ENCODE measurements at regions not wholly inside any gene's neighbourhood (a gene's known extent, or its start where the extent isn't known, plus 50 kb on each side); places are given as distances from the start of the nearest gene placed in this dataset.

DNA sequence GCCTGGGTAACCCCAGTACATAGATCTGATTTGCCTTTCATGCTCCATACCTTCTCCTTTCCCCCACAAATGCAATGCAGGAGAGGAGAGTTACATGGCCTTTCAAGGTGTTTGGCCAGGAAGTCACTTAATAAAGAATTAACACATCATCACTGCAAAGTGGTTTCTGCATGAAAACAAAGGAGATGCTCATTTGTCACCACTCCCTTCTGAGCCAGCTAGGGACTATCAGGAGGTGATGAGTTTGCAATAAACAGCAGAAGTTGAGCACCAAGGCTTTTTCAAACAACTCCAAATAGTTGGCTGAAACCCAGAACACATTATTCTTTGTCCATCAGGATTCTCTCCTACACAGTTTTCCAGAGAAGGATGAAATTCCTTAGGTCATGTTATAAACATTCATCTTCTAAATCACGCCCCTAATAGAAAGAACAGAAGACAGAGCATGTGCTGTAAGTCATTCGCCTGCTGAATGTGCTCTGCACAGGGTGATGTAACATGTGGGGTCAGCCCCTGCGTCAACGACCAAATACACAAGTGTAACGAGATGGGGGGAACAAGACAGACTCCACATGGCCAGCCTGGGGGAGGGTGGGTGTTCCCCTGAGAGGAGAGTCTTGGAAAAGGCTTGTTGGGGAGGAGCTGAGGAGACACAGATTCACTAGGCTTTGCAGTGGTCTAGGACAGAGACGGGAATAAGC, 87.3 kb upstream of the RMDN2 start:
- DNase-seq (ENCODE audit: low read depth, low spot score) = no peak

DNA sequence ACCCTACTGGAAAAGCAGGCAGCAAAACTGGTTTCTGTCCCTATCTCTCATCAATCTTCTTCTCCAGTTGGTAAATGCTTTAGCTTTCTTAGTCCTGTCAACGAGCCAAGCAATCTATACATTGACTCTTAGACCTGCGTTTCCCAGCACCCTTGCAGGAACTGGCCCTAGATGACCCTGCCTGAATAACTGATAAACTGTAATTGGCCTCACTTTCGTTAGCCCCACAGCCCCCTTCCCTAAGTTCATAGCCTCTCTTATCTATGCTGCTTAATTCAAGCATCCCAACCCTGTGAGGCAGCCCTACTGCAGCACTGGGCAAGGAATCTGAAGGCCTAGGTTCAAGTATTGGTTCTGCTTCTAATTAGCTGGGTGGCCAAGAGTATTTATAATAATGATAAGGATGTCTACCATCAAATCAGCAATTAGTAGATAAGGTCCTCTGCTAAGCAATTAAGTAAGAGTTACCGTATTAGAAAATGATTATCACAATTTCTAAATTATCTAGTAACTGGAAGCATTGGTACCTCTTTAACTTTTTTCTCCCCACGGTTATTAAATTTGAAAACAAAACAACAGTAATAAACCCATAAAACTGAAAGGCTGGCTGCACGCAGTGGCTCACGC, 86.4 kb upstream of the RMDN2 start:
- no peak for DNase-seq (ENCODE audit: low read depth, low spot score)

DNA sequence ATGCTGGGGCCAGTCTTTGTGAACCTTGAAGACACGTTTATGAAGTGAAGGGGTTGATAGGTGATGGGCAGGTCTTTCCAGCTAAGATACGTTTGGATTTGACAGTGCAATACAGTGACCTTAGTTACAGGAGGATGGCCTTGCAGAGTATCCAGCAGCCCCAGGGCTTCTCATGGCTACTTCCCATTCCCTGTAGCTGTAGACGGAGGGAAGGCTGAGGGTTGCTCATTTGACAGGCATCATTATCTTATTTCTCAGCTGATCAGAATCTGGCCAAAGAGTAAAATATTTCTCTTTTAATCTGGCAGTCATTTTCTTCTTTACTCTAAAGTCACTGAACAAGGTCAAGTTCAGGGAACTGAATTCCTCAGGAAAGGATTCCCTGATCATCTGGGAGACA, 85.1 kb upstream of the RMDN2 start:
- DNase-seq (ENCODE audit: low read depth, low spot score) = no peak

DNA sequence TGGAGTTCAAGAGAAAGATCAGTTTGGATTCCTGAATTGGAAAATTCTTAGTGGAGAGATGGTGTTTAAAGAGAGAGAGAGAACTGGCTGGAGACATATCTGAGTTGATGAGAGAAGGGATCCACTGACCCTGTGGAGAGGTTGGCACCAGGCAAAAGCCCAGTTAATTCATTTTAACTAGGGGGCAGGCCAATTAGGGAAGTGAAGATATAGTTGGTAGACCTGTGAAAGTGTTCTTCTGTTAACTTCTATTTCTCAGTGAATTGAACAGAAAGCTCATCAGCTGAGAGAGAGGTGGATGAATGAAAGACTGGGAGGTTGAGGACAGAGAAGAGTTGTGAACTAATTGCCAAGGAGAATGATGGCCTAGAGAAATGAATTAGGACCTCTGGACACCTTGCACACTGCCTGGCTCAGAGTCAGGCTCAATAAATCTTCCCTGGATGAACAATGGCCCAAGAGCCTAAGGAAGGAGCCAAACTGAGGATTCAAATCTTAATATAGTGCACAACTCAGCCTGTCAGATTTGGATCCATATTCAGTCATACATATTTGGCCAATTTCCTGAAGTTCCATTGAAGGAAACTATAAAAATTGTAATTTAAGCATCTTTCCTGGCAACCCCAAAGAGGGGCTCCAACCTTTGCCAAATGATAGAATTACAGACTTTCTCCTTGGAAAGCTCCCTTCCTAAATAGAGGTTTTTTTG, 82.2 kb upstream of the RMDN2 start:
- DNase-seq (ENCODE audit: low read depth, low spot score) = no peak

DNA sequence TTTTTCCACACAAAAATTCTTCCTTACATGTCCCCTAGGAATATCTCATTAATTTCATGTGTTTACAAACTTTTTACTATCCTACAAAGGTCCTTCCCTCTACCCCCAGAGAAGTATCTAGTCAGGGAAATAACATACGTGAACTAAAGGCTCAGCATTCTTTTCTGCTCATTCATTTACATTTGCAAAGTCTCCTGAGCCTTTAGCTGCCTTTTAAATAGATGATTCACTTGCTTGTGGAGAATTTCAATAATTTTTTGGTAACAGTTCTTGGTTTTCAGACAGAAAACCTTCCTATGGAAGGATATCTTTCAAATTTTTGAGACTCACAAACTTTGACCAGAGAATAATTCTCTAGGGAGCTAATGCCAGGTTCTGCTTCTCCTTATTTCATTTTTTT, 81.5 kb upstream of the RMDN2 start:
- no peak for DNase-seq (ENCODE audit: low read depth, low spot score)

DNA sequence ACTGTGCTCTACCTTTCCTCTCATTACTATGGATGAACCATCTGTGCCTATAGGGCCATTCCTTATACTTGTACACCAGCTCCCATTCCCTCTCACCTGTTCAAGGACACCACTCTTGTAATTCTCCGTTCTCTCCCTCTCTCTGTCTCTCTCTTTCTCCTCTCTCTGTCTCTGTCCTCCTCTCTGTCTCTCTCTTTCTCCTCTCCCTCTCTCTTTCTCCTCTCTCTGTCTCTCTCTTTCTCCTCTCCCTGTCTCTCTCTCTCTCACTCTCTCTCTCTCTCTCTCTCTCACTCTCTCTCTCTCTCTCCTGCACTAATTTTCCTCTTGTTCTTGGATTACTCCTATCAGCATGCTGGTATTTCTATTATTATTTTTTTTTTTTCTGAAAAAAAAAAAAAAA, 78.9 kb upstream of the RMDN2 start:
- DNase-seq (ENCODE audit: low read depth, low spot score) = no peak

DNA sequence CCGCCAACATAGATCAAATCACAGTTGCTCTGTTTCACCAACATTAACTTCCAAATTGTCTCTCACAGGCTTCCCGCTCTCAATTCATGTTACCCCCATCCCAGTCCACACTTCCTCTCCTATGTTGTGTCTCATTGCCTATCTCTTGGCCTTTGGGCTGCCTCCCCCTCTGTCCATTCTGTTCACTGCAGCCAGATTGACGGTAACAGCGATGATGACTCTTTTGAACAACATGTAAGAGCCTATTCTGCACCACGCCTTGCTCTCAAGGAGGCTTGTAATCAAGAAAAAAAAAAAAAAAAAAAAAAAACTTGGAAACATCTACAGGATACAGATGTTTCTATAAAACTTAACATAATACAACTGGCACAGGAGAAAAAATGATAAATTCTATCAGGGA, 77.3 kb upstream of the RMDN2 start:
- no peak for DNase-seq (ENCODE audit: low read depth, low spot score)

DNA sequence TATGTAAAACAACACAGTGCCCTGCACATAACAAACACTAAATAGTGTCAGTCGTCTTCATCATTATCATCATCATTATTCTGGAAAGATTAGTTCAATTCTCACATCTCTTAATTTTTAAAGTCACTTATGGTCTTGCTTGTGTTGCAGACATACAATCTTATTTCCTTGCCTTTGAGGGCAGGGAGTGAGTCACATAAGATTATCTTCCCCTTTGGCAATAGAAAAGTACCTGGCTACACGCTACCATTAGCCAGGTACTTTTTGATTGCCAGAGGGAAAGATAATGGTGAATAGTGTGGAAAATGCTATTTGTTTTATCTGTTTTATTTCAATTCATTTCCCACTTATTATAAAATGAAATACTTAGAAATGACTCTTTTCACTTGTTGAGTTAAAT, 76.6 kb upstream of the RMDN2 start:
- no peak for DNase-seq (ENCODE audit: low read depth, low spot score)

DNA sequence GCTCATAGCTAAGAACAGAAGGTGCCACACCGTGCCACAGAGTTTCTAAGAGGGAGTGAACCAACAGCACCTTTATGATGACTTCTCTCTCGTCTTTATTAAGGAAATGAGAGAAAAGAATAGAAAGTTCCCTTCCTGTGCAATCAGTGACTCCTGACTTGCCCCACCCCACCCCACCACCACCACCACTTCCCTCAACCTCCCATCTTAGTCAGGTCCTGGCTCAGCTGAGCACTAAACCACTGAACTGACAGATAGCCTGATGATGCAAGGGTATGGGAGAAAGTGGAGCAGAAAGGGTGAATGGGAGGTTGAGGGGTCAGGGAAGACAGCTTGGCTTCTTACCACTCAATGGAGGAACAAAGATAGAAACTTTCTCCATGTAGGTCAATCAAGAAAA, 75.2 kb upstream of the RMDN2 start:
- DNase-seq (ENCODE audit: low read depth, low spot score) = no peak

DNA sequence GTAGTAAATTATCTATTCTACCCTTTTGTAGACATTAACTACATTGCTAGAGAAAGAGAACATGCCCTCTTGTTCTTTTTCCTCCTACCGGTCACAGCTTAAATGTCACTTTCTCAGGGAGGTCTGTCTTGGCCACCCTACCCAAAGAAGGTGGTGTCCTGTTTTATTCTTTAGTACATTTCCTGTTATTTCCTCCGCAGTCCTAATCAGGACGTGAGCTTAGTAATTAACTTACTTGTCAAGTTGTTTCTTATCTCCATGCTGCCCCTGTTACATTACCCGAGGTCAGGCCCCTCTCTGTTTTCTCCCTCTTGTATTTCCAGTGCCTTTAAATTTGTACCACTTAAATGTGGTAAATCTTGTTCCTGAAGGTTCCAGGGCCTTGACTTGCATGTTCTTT, 73.7 kb upstream of the RMDN2 start:
- no peak for DNase-seq (ENCODE audit: low read depth, low spot score)

DNA sequence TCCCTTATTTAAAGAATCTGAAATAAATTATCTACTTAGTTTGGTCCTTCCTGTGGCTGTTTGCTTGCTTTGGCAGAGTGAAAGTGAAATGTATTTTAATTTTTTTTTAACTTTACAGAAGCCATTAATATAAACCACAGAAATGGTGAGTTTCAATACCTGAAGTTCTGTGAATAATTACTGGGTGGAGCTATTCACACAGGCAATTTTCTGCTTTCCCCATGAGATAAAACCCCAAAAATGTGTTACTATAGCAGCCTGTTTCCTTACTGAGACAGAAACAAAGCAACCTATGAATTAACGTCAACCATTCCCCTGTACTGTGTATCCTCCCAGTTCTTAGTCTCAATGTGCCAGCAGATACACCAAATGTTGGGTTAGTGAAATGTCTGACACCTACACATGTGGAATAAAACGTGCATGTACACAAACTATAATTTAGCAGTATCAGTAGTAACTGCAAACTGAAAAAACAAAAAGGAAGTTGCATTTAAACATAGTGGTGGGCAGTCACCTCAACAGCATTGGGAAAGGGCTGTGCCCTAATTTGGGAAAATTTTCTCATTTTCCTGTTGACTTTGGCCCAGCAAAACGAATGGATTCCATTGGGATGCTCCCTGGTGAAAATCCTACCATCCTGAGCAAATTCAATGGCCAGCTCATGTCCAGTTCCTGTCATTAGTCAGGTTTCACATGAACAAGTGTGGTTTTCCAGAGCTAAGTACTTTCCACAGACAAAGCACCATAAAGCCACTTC, 73.1 kb upstream of the RMDN2 start:
- DNase-seq (ENCODE audit: low read depth, low spot score) = no peak

DNA sequence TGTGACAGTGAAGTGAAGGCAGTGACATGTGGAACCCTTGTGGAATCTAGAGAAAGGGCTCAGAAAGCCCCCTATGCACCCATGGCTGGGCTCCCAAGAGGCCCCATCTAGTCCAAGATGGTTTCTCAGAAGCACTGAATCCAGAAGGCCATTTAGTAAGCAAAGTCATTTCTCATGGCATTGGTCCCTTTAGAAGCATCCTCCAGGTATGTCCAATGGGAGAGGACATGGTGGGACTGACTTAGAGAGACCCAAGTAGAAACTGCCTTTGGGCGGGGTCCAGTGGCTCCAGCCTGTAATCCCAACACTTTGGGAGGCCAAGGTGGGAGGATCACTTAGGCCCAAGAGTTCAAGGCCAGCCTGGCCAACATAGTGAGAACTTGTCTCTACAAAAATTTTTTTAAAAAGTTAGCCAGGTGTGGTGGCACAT, 72.5 kb upstream of the RMDN2 start:
- DNase-seq (ENCODE audit: low read depth, low spot score) = no peak

DNA sequence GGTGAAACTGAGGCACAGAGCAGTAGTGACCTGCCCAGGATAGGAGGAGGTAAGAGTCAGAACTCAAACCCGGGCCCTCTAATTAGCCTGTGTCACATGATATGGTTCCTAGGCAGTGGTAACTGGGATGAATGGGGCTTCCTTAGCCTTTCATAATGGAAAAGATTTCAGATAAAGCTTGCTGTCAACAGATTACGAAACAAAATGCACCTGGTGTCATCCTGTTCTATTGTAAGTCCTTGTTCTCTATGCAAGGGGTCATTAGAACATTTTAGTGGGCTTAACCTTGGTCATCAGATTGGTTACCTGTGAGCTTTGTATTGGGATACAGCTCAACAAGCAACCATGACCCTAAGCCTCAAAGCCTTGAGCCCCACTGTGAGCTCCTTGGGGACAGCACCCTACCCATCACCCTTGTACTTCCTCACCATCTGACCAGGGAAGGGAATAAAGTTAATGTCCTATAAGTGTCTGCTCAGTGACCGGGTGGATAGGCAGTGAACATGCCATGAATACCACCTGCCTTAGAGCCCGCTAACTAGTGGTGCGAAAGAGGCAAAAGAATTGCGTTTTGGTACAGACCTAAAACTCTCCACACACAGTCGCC, 70.3 kb upstream of the RMDN2 start:
- DNase-seq (ENCODE audit: low read depth, low spot score) = no peak

DNA sequence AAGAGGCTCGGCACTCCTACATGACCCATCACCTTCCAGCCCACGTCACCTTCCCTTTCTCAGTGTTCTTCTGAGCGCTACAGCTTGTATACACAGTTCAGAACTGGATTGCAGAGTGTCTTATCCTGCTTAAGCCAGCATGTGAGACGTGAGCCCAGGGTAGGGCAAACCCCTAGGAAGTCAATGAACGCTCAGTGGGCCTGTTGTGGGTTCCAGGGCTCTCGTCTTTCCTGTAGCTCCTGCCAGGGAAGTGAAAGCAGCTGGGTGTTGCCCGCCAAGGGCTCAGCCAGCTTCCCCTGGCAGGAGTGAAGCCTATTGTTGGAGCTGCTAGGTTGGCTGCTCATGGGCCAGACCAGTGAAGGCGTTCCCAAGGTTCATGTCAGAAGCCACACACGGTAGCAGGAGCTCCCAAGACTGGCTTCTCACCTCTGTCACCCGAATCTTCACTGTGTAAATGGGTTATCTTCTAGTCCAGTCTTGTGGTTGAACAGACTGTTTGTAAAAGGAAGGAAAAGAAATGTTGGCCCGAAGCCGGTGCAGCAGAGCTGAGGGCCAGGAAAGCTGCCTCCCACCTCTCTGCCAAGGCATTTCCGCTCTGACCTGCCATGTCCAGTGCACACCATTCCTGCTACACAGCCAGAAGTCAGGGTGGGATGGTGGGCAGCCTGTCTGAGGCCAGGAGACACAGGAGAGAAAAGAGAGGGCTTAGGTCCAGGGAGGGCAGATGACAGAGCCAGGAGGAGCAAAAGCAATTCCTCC, 69.6 kb upstream of the RMDN2 start:
- DNase-seq (ENCODE audit: low read depth, low spot score) = no peak

DNA sequence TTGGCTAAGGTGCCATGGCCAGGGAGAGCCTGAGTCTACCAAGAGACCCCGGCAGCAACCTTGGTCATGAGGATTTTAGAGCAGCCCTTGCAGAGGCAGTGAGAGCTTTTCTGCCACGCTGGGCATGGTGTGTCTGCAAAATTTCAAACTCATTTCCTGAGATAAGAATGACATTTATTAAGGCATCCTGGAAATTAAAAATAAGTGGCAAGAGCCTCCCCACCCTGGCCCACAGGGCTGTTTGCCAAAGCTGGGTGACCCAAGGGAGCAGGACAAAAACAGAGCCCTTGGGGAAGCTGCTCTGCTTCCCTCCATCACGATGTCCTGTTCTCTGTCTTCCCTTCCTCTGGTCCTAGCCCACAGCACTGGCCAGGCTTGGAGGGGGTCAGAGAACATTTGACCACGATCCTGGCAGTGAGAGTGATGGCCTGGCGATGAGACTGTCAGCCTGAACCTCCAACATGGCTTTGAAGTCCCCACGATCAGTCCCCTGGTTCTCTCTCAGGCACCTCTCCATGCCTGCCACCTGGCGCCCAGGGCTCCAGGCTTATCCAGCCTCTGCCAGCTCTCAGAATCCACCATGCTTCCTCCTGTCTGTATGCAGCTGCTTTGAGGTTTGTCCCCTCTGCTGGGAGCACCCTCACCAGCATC, 68.9 kb upstream of the RMDN2 start:
- no peak for DNase-seq (ENCODE audit: low read depth, low spot score)

DNA sequence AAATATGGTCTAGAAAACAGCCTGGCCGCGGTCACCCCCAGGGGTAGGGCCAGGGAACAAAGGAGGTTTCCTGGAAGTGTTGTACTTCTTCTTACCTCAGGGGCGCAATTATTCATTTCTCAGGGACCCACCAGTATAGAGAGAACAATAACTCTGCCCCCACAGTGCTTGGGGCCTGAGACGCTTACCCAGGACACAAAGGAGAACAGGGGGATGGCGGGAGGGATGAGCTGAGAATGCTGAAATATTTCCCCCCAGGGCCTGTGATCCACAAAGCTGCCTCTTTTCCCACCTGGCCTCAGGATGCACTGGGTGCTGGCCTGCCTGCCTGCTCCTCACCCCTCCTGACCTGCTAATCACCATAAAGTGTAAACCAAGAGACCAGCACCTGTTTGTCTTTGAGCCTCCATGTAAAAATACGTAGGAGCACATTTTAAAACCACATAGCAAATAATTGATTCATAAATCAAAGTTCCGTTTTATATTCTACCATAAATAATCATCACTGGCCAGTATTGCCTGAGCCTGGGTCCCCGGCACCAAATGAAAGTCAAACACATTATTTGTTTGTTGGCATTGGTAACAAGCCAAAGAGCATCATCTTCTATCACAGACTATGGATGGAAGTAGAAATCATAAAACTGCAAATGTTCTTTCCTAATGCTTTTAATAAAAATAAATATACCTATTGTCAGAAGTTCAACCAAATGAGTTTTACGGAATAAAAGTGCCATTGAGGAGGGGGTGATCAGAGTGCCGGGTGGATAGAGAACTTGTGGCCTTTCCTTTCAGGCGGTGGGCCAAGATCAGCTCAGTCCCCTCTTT, 67.3 kb upstream of the RMDN2 start:
- no peak for DNase-seq (ENCODE audit: low read depth, low spot score)

DNA sequence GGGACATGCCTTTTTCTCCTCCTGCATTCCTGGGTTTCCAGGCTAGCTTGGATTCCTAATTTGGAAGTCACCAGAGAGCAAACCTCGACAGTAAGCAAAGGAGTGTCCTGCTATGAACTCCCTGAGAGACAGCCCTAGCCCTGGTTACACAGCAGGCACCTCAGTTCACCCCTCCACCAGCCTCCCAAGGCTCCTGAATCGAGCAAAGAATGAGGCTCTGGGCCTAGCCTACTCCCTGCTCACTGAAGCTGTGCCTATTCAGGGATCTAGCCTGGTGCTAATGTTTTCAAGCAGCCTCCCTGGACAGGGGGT, 66.7 kb upstream of the RMDN2 start:
- DNase-seq (ENCODE audit: low read depth, low spot score) = no peak

DNA sequence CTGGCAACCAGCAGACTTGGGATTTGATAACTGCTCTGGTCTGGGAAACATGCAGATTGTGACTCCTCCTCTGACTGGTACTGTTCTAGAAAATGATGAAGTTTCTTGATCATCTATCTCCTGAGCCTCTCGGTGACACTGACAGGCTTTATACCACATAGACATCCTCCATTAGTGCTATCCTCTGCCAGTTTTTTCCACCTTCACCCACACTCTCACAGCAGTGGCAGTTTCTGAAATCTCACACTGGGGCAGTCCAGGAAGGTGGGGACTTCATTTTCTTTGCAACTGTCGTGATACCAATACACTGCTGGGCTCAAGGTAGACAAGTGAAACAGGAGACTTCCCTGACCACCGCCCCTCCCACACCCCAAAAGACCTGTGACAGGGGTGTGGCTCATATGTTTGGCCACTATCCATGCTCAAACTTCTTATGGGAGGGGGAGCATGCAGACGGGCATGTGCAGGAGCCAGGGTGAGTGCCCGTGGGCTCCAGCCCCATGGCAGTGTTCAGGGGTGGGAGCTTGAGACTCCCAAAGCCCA, 66.3 kb upstream of the RMDN2 start:
- DNase-seq (ENCODE audit: low read depth, low spot score) = no peak

DNA sequence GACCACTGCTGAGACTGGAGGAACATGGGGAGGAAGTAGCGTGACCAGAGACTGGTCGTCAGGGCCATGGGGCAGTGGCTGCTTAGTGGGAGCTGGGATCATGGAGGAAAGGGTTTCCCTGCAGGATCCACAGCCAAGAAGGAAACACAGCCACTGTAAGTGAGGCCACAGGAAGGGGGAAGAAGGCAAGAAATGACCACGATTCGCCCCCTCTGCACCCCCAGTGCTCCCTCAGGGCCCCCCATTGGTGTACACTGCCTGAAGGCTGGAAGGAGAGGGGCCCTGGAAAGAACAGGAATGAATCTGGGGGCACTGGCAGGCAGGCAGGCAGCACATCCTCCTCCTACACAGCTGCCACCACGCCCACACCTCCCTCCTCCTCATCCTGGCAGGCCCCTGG, 62.5 kb upstream of the RMDN2 start:
- DNase-seq (ENCODE audit: low read depth, low spot score) = no peak

DNA sequence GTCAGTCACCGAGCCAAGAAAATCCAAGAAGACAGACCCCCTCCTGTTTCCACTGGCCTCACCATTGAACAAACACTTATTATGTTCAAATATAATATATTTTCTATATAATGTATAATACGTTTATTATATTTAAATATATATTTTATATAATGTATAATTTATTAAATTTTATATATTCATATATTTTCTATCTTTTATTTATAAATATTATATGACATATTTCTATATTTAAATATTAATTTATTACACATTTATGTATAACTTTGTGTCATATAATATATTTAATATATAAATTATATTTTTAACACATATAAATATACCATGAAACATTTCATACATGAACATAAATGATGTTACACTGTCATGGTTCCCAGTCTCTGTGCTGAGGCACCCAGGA, 60.9 kb upstream of the RMDN2 start:
- DNase-seq (ENCODE audit: low read depth, low spot score) = no peak
